ENCODE measurements at regions not wholly inside any gene's neighbourhood (a gene's known extent, or its start where the extent isn't known, plus 50 kb on each side); places are given as distances from the start of the nearest gene placed in this dataset.
"Not testable (repeated sequence)": the region's sequence is repeated elsewhere in the genome, so short reads cannot be mapped to it uniquely, and the experiment has no call there.

- no peak for TF ChIP-seq GATA1 (IDR thresholded peaks at IDR 0.05; ENCODE audit: low read depth, low read length)
- no peak for TF ChIP-seq POLR2A (IDR thresholded peaks at IDR 0.05; ENCODE audit: low read length)
- no peak for DNase-seq
Observed at GRCh38 chr2:200100027-200100426, 144.6 kb downstream of the MAIP1 start.

DNA sequence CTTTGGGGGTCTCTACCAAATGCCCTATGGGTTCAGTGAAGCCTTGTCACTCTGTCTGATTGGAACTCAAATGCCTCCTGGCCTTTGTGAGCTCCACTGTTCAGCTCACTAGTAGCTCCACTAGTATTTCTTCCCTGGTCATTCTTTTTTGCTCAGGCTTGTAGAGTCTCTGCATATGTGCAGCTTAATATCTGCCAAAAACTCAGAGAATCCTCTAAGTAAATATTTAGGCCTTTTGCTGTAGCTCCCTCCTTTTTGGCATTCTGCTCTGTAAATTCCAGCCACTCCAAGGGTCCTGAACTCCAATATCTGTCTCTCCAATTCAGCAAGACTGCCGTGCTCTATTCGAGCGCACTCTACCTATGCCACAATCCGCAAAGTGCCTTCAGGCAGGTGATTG, 146.5 kb downstream of the MAIP1 start:
- DNase-seq: no peak
- TF ChIP-seq GATA1 (IDR thresholded peaks at IDR 0.05; ENCODE audit: low read depth, low read length): no peak
- TF ChIP-seq POLR2A (IDR thresholded peaks at IDR 0.05; ENCODE audit: low read length): no peak

DNA sequence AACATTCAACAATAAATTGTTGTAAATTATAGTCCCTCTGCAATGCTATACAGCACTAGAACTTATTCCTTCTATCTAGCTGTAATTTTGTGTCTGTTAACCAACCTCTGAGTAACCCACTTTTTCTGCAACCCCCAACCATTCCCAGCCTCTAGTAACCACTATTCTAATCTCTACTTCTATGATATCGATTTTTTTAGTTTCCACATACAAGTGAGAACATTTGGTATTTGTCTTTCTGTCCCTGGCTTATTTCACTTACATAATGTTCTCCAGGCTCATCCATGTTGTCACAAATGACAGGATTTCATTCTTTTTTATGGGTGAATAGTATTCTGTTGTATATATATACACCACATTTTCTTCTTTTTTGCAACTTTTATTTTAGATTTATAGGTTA, 147.6 kb downstream of the MAIP1 start:
- TF ChIP-seq GATA1 (IDR thresholded peaks at IDR 0.05; ENCODE audit: low read depth, low read length) (no peak), POLR2A (IDR thresholded peaks at IDR 0.05; ENCODE audit: low read length) (no peak)
- DNase-seq: no peak

- no peak for DNase-seq
- no peak for TF ChIP-seq POLR2A (IDR thresholded peaks at IDR 0.05; ENCODE audit: low read length)
- TF ChIP-seq GATA1 (IDR thresholded peaks at IDR 0.05; ENCODE audit: low read depth, low read length): no peak
Observed at GRCh38 chr2:200104015-200104414, 148.6 kb downstream of the MAIP1 start.

- DNase-seq: no peak
Observed at GRCh38 chr2:200107514-200108217, 152.3 kb downstream of the MAIP1 start.

GRCh38 chr2:200109421-200109820, 154.0 kb downstream of the MAIP1 start:
- no peak for DNase-seq
- TF ChIP-seq GATA1 (IDR thresholded peaks at IDR 0.05; ENCODE audit: low read depth, low read length) (no peak), POLR2A (IDR thresholded peaks at IDR 0.05; ENCODE audit: low read length) (no peak)

More at GRCh38 chr2:200107514-200108217, 152.3 kb downstream of the MAIP1 start:
- TF ChIP-seq POLR2A (IDR thresholded peaks at IDR 0.05; ENCODE audit: low read length) (no peak), GATA1 (IDR thresholded peaks at IDR 0.05; ENCODE audit: low read depth, low read length) (no peak)

- no peak for DNase-seq
- TF ChIP-seq POLR2A (IDR thresholded peaks at IDR 0.05; ENCODE audit: low read length) (no peak), GATA1 (IDR thresholded peaks at IDR 0.05; ENCODE audit: low read depth, low read length) (no peak)
Observed at GRCh38 chr2:200110381-200110780, 155.0 kb downstream of the MAIP1 start.

DNA sequence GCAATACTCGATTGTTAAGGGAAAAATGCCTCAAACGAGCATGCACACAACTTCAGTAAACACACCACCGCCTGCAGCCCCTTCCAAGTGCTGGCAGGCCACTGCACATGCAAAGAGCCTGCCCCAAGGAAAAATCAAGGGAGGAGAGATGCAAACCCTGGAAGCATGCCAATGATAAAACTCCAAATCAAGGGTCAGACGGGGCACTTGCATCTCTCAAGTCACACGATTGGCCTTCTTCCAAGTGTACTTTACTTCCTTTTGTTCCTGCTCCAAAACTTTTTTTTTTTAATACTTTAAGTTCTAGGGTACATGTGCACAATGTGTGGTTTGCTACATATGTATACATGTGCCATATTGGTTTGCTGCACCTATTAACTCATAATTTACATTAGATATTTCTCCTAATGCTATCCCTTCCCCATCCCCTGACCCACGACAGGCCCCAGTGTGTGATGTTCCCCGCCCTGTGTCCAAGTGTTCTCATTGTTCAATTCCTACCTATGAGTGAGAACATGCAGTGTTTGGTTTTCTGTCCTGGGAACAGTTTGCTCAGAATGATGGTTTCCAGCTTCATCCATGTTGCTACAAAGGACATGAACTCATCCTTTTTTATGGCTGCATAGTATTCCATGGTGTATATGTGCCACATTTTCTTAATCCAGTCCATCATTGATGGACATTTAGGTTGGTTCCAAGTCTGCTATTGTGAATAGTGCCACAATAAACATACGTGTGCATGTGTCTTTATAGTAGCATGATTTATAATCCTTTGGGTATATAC, 157.8 kb downstream of the MAIP1 start:
- not testable (repeated sequence) for DNase-seq

DNA sequence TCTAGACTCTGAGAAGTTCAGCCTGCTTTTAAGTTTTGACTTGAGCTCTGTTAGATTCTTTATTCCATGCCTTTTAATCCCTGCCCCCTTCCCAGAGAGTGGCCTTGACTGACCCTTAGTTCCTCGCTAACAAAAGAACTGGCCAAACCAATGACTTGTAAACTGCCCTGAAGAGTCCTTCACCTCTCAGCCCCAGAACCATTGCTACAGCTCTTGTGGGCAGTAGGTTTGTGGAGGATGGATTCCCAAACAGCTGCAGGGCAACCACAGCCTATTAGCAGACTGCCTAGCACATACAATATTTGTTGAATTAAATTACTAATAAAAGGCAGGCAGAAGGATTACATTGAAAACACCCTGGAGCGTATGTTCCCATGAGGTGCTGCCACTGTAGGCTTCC, 163.9 kb downstream of the MAIP1 start:
- no peak for TF ChIP-seq POLR2A (IDR thresholded peaks at IDR 0.05; ENCODE audit: low read length)
- no peak for TF ChIP-seq GATA1 (IDR thresholded peaks at IDR 0.05; ENCODE audit: low read depth, low read length)
- DNase-seq: no peak

GRCh38 chr2:200121931-200122330, 166.5 kb downstream of the MAIP1 start:
- TF ChIP-seq GATA1 (IDR thresholded peaks at IDR 0.05; ENCODE audit: low read depth, low read length) (no peak), POLR2A (IDR thresholded peaks at IDR 0.05; ENCODE audit: low read length) (no peak)
- no peak for DNase-seq

DNA sequence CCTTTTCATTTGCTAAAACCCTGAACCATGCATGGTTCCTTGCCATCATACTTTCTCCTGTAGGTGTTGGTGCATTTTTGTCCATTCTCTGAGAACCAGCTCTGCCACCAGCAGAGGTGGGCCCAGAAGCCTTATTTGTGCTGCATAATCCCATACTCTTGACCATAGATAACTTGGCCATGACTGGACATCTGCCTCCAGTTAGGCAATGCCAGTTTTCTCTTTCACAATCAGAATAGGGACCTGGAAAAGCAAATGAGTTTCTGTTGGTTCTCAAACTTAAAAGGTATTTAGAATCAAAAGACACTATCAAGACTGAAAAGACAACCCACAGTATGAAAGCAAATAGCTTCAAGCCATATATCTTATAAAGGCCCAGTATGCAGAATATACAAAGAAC, 167.3 kb downstream of the MAIP1 start:
- DNase-seq: no peak
- TF ChIP-seq POLR2A (IDR thresholded peaks at IDR 0.05; ENCODE audit: low read length) (no peak), GATA1 (IDR thresholded peaks at IDR 0.05; ENCODE audit: low read depth, low read length) (no peak)

- peak; percentile 42 to 79 for DNase-seq
Observed at GRCh38 chr2:200124665-200125368, 169.4 kb downstream of the MAIP1 start.

DNA sequence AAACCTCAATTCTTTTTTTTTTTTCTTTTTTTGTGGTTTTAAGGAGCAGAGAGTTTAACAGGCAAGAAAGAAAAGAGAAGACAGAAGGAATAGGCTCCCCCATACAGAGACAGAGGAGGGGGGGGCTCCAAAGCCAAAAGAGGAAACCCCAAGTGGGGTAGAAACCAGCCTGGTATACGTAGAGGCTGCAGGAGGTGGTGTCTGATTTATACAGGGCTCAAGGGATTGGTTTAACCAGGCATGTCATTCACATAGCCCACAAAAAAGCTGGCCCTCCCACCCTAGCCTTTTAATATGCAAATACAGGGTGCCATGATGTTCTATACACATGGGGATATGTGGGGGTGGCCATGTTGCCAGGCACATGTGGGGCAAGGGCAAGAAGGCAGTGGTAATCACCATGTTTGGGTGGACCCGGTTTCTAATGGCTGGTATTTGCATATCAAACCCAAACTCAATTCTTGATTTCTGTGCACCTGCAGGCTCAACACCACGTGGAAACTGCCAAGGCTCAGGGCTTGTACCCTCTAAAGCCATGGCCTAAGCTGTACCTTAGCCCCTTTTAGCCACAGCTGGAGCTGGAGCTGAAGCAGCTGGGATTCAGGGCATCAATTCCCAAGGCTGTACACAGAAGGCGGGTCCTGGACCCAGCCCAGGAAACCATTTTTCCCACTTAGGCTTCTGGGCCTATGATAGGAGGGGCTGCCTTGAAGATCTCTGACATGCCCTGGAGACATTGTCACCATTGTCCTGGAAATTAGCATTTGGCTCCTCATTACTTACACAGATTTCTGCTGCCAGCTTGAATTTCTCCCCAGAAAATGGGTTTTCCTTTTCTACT, 170.3 kb downstream of the MAIP1 start:
- peak; percentile 5 to 52 for DNase-seq
- TF ChIP-seq POLR2A (IDR thresholded peaks at IDR 0.05; ENCODE audit: low read length) (no peak), GATA1 (IDR thresholded peaks at IDR 0.05; ENCODE audit: low read depth, low read length) (no peak)

DNA sequence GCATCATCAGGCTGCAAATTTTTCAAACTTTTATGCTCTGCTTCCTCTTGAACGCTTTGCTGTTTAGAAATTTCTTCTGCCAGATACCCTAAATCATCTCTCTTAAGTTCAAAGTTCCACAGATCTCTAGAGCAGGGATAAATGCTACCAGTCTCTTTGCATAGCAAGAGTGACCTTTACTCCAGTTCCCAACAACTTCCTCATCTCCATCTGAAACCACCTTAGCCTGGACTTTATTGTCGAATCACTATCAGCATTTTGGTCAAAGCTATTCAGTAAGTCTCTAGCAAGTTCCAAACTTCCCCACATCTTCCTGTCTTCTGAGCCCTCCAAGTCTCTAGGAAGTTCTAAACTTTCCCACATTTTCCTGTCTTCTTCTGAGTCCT, 170.9 kb downstream of the MAIP1 start:
- not testable (repeated sequence) for DNase-seq

GRCh38 chr2:200126680-200127079, 171.3 kb downstream of the MAIP1 start:
- not testable (repeated sequence) for DNase-seq

Measured in erythroblast (primary cell).